WERI-Rb-1 (cell line): ENCODE measurements at regions not wholly inside any gene's neighbourhood (a gene's known extent, or its start where the extent isn't known, plus 50 kb on each side); places are given as distances from the start of the nearest gene placed in this dataset.

ENCODE experiments used
- DNase-seq: peaks from one replicate; pipeline ENCODE4 v3.0.0-alpha.2; 2020
- H3K27ac ChIP-seq: fragments of 250-450 bp; sonication (Bioruptor Pico); 2 replicates; pipeline ENCODE4 v1.5.1; 2020; ENCODE audit warnings: mild to moderate bottlenecking, moderate library complexity
- H3K27me3 ChIP-seq: fragments of 250-450 bp; sonication (Bioruptor Pico); 2 replicates; pipeline ENCODE4 v1.5.1; 2021; ENCODE audit warnings: mild to moderate bottlenecking, low read depth, moderate library complexity; ENCODE audit not compliant: insufficient read depth, severe bottlenecking
- H3K36me3 ChIP-seq: fragments of 250-450 bp; sonication (Bioruptor Pico); 2 replicates; pipeline ENCODE4 v1.5.1; 2020; ENCODE audit warnings: mild to moderate bottlenecking, moderate library complexity
- H3K4me3 ChIP-seq: 2 replicates; pipeline ENCODE4 v1.5.1; 2011; ENCODE audit warnings: low read depth, mild to moderate bottlenecking, control low read depth, low read length
- H3K9me3 ChIP-seq: fragments of 250-450 bp; sonication (Bioruptor Pico); 2 replicates; pipeline ENCODE4 v1.5.1; 2021; ENCODE audit warnings: mild to moderate bottlenecking, moderate library complexity; ENCODE audit not compliant: severe bottlenecking
- CTCF ChIP-seq: IDR thresholded peaks from 2 replicates; pipeline ENCODE4 v1.5.1; 2011; ENCODE audit warnings: low read depth, mild to moderate bottlenecking, control low read depth, inconsistent platforms, low read length

GRCh38 chr13:73497430-73497829 is 438.6 kb downstream of the KLF5 start:
- Histone ChIP-seq H3K9me3 (no peaks in the 10 kb centered on the region), H3K4me3 (no peak overlapping the region), H3K27ac (no peak overlapping the region), H3K27me3 (no peaks in the 10 kb centered on the region), H3K36me3 (no peaks in the 10 kb centered on the region)
- no peak for TF ChIP-seq CTCF
- no peak for DNase-seq

GRCh38 chr13:73496711-73497110 is 437.9 kb downstream of the KLF5 start:
- Histone ChIP-seq H3K4me3 (no peak overlapping the region), H3K27ac (no peak overlapping the region), H3K9me3 (no peaks in the 10 kb centered on the region), H3K36me3 (no peaks in the 10 kb centered on the region), H3K27me3 (no peaks in the 10 kb centered on the region)
- DNase-seq: no peak
- no peak for TF ChIP-seq CTCF

GRCh38 chr13:73492811-73493210 is 434.0 kb downstream of the KLF5 start:
- Histone ChIP-seq H3K36me3 (no peaks in the 10 kb centered on the region), H3K4me3 (no peak overlapping the region), H3K9me3 (no peaks in the 10 kb centered on the region), H3K27me3 (no peaks in the 10 kb centered on the region), H3K27ac (no peak overlapping the region)
- no peak for DNase-seq
- TF ChIP-seq CTCF: no peak

- no peak overlapping the region for H3K4me3 ChIP-seq
- H3K27me3 ChIP-seq: no peaks in the 10 kb centered on the region
- TF ChIP-seq CTCF: no peak
- no peaks in the 10 kb centered on the region for H3K36me3 ChIP-seq
- no peaks in the 10 kb centered on the region for H3K9me3 ChIP-seq
- no peak overlapping the region for H3K27ac ChIP-seq
- DNase-seq: no peak
Measured at GRCh38 chr13:73482556-73482955, 423.8 kb downstream of the KLF5 start.

GRCh38 chr13:73481886-73482445 is 423.2 kb downstream of the KLF5 start:
- TF ChIP-seq CTCF: no peak

GRCh38 chr13:73480779-73481559 is 422.2 kb downstream of the KLF5 start:
- H3K36me3 ChIP-seq: no peaks in the 10 kb centered on the region
- no peak for TF ChIP-seq CTCF

More at GRCh38 chr13:73481886-73482445, 423.2 kb downstream of the KLF5 start:
- no peak overlapping the region for H3K27ac ChIP-seq
- H3K36me3 ChIP-seq: no peaks in the 10 kb centered on the region
- no peak for DNase-seq
- no peaks in the 10 kb centered on the region for H3K9me3 ChIP-seq
- no peak overlapping the region for H3K4me3 ChIP-seq
- H3K27me3 ChIP-seq: no peaks in the 10 kb centered on the region

More at GRCh38 chr13:73480779-73481559, 422.2 kb downstream of the KLF5 start:
- Histone ChIP-seq H3K9me3 (no peaks in the 10 kb centered on the region), H3K27me3 (no peaks in the 10 kb centered on the region), H3K27ac (no peak overlapping the region), H3K4me3 (no peak overlapping the region)
- no peak for DNase-seq
